ENCODE measurements at regions not wholly inside any gene's neighbourhood (a gene's known extent, or its start where the extent isn't known, plus 50 kb on each side); places are given as distances from the start of the nearest gene placed in this dataset.

GRCh38 chr20:52542131-52542530, 350.6 kb upstream of the ZFP64 start:
- no peak for TF ChIP-seq CTCF (IDR thresholded peaks at IDR 0.05)
- TF ChIP-seq POLR2AphosphoS5 (IDR thresholded peaks at IDR 0.05), result no peak
